Activated CD4-positive, alpha-beta memory T cell treated with anti-CD3 and anti-CD28 coated beads, Interleukin-2, amount 10 ng/mL, durations not matched to agents 7 days and 5 days (primary cell): ENCODE measurements at regions not wholly inside any gene's neighbourhood (a gene's known extent, or its start where the extent isn't known, plus 50 kb on each side); places are given as distances from the start of the nearest gene placed in this dataset.

Source experiments
- CTCF ChIA-PET: fragments of 350-600 bp; sonication (Branson Sonifier 250); formaldehyde crosslinking; loops from one replicate; lab custom pipeline; 2021; ENCODE audit warnings: antibody characterized with exemption, inconsistent platforms; lab: Charles Lee
- POLR2A ChIA-PET: fragments of 350-600 bp; sonication (Branson Sonifier 250); formaldehyde crosslinking; loops from one replicate; lab custom pipeline; 2021; ENCODE audit warnings: antibody characterized with exemption; lab: Charles Lee
- DNase-seq: peaks from one replicate; pipeline ENCODE4 v3.0.0-alpha.2; 2020
- H3K27ac Mint-ChIP-seq: one replicate; pipeline ENCODE4 v1.8.0; 2021; ENCODE audit warnings: mild to moderate bottlenecking, mixed read lengths
- H3K27me3 Mint-ChIP-seq: one replicate; pipeline ENCODE4 v1.8.0; 2021; ENCODE audit warnings: mixed read lengths
- H3K36me3 Mint-ChIP-seq: one replicate; pipeline ENCODE4 v1.8.0; 2021; ENCODE audit warnings: low read depth, mixed read lengths
- H3K4me1 Mint-ChIP-seq: one replicate; pipeline ENCODE4 v1.8.0; 2021; ENCODE audit warnings: mixed read lengths
- H3K4me3 Mint-ChIP-seq: one replicate; pipeline ENCODE4 v1.8.0; 2021; ENCODE audit warnings: mild to moderate bottlenecking, mixed read lengths
- H3K9me3 Mint-ChIP-seq: one replicate; pipeline ENCODE4 v1.8.0; 2021; ENCODE audit warnings: mixed read lengths

GRCh38 chr18:39699340-39699964, 2133.9 kb upstream of the CELF4 start:
- Mint-ChIP-seq H3K4me3 (no peak overlapping the region), H3K27ac (no peak overlapping the region), H3K9me3 (peaks cover 18% of the 10 kb centered on the region), H3K27me3 (no peaks in the 10 kb centered on the region), H3K4me1 (no peaks in the 10 kb centered on the region), H3K36me3 (no peaks in the 10 kb centered on the region)
- no peak for DNase-seq
- ChIA-PET CTCF (no interaction called here), POLR2A (no interaction called here)

GRCh38 chr18:39698436-39698835, 2132.8 kb upstream of the CELF4 start:
- Mint-ChIP-seq H3K27me3 (no peaks in the 10 kb centered on the region), H3K27ac (no peak overlapping the region), H3K4me1 (no peaks in the 10 kb centered on the region), H3K4me3 (no peak overlapping the region), H3K36me3 (no peaks in the 10 kb centered on the region), H3K9me3 (peaks cover 14% of the 10 kb centered on the region)
- ChIA-PET CTCF (no interaction called here), POLR2A (no interaction called here)
- no peak for DNase-seq

- DNase-seq: no peak
- Mint-ChIP-seq H3K27me3 (no peaks in the 10 kb centered on the region), H3K9me3 (peaks cover 16% of the 10 kb centered on the region), H3K27ac (no peak overlapping the region), H3K4me3 (no peak overlapping the region), H3K36me3 (no peaks in the 10 kb centered on the region), H3K4me1 (no peaks in the 10 kb centered on the region)
- POLR2A ChIA-PET: no interaction called here
- CTCF ChIA-PET: no interaction called here
Observed at GRCh38 chr18:39693359-39693758, 2127.8 kb upstream of the CELF4 start.

GRCh38 chr18:39692367-39693015, 2126.9 kb upstream of the CELF4 start:
- no peaks in the 10 kb centered on the region for H3K36me3 Mint-ChIP-seq
- H3K27me3 Mint-ChIP-seq: no peaks in the 10 kb centered on the region
- CTCF ChIA-PET: no interaction called here
- H3K9me3 Mint-ChIP-seq: peaks cover 16% of the 10 kb centered on the region
- no peaks in the 10 kb centered on the region for H3K4me1 Mint-ChIP-seq
- H3K4me3 Mint-ChIP-seq: no peak overlapping the region
- POLR2A ChIA-PET: no interaction called here
- no peak overlapping the region for H3K27ac Mint-ChIP-seq
- no peak for DNase-seq

GRCh38 chr18:39685303-39685902, 2119.8 kb upstream of the CELF4 start:
- H3K4me1 Mint-ChIP-seq: no peaks in the 10 kb centered on the region
- H3K4me3 Mint-ChIP-seq: no peak overlapping the region
- no peak for DNase-seq
- H3K27ac Mint-ChIP-seq: no peak overlapping the region
- peaks cover 7% of the 10 kb centered on the region for H3K9me3 Mint-ChIP-seq
- no peaks in the 10 kb centered on the region for H3K36me3 Mint-ChIP-seq
- H3K27me3 Mint-ChIP-seq: no peaks in the 10 kb centered on the region
- ChIA-PET CTCF (no interaction called here), POLR2A (no interaction called here)

- Mint-ChIP-seq H3K36me3 (no peaks in the 10 kb centered on the region), H3K4me3 (no peak overlapping the region), H3K4me1 (no peaks in the 10 kb centered on the region), H3K27me3 (no peaks in the 10 kb centered on the region), H3K27ac (no peak overlapping the region), H3K9me3 (peaks cover 9% of the 10 kb centered on the region)
- POLR2A ChIA-PET: no interaction called here
- no peak for DNase-seq
- CTCF ChIA-PET: no interaction called here
Observed at GRCh38 chr18:39681061-39681460, 2115.5 kb upstream of the CELF4 start.

GRCh38 chr18:39675906-39676305, 2110.3 kb upstream of the CELF4 start:
- H3K27me3 Mint-ChIP-seq: no peaks in the 10 kb centered on the region
- no peak overlapping the region for H3K27ac Mint-ChIP-seq
- ChIA-PET CTCF (no interaction called here), POLR2A (no interaction called here)
- peaks cover 2% of the 10 kb centered on the region for H3K9me3 Mint-ChIP-seq
- no peak overlapping the region for H3K4me3 Mint-ChIP-seq
- no peaks in the 10 kb centered on the region for H3K36me3 Mint-ChIP-seq
- no peaks in the 10 kb centered on the region for H3K4me1 Mint-ChIP-seq
- DNase-seq: no peak

GRCh38 chr18:39675368-39675767, 2109.8 kb upstream of the CELF4 start:
- Mint-ChIP-seq H3K4me1 (no peaks in the 10 kb centered on the region), H3K27me3 (no peaks in the 10 kb centered on the region), H3K9me3 (peaks cover 2% of the 10 kb centered on the region), H3K36me3 (no peaks in the 10 kb centered on the region), H3K4me3 (no peak overlapping the region), H3K27ac (no peak overlapping the region)
- DNase-seq: no peak
- CTCF ChIA-PET: no interaction called here
- POLR2A ChIA-PET: no interaction called here

GRCh38 chr18:39672171-39672570, 2106.6 kb upstream of the CELF4 start:
- H3K27me3 Mint-ChIP-seq: no peaks in the 10 kb centered on the region
- CTCF ChIA-PET: no interaction called here

GRCh38 chr18:39667905-39668304, 2102.3 kb upstream of the CELF4 start:
- no peak overlapping the region for H3K4me3 Mint-ChIP-seq
- ChIA-PET POLR2A (no interaction called here), CTCF (no interaction called here)
- DNase-seq: no peak
- no peak overlapping the region for H3K27ac Mint-ChIP-seq
- H3K36me3 Mint-ChIP-seq: no peaks in the 10 kb centered on the region
- H3K9me3 Mint-ChIP-seq: peaks cover 13% of the 10 kb centered on the region
- no peaks in the 10 kb centered on the region for H3K27me3 Mint-ChIP-seq
- H3K4me1 Mint-ChIP-seq: no peaks in the 10 kb centered on the region

More at GRCh38 chr18:39672171-39672570, 2106.6 kb upstream of the CELF4 start:
- POLR2A ChIA-PET: no interaction called here
- Mint-ChIP-seq H3K4me3 (no peak overlapping the region), H3K4me1 (no peaks in the 10 kb centered on the region), H3K27ac (no peak overlapping the region), H3K9me3 (peaks cover 4% of the 10 kb centered on the region), H3K36me3 (no peaks in the 10 kb centered on the region)
- no peak for DNase-seq

- no peak for DNase-seq
- H3K4me3 Mint-ChIP-seq: no peak overlapping the region
- POLR2A ChIA-PET: no interaction called here
- H3K4me1 Mint-ChIP-seq: no peaks in the 10 kb centered on the region
- CTCF ChIA-PET: no interaction called here
- no peak overlapping the region for H3K27ac Mint-ChIP-seq
- no peaks in the 10 kb centered on the region for H3K27me3 Mint-ChIP-seq
- peaks cover 16% of the 10 kb centered on the region for H3K9me3 Mint-ChIP-seq
- no peaks in the 10 kb centered on the region for H3K36me3 Mint-ChIP-seq
Observed at GRCh38 chr18:39666541-39666940, 2100.9 kb upstream of the CELF4 start.

GRCh38 chr18:39661856-39662366, 2096.3 kb upstream of the CELF4 start:
- DNase-seq: no peak
- ChIA-PET CTCF (no interaction called here), POLR2A (no interaction called here)
- no peaks in the 10 kb centered on the region for H3K27me3 Mint-ChIP-seq
- H3K4me3 Mint-ChIP-seq: no peak overlapping the region
- H3K27ac Mint-ChIP-seq: no peak overlapping the region
- no peaks in the 10 kb centered on the region for H3K4me1 Mint-ChIP-seq
- peaks cover 12% of the 10 kb centered on the region for H3K9me3 Mint-ChIP-seq
- H3K36me3 Mint-ChIP-seq: no peaks in the 10 kb centered on the region

GRCh38 chr18:39660141-39660540, 2094.5 kb upstream of the CELF4 start:
- Mint-ChIP-seq H3K4me3 (no peak overlapping the region), H3K4me1 (no peaks in the 10 kb centered on the region), H3K27ac (no peak overlapping the region), H3K36me3 (no peaks in the 10 kb centered on the region), H3K27me3 (no peaks in the 10 kb centered on the region), H3K9me3 (peaks cover 10% of the 10 kb centered on the region)
- CTCF ChIA-PET: no interaction called here
- no peak for DNase-seq
- POLR2A ChIA-PET: no interaction called here

- POLR2A ChIA-PET: no interaction called here
- H3K4me1 Mint-ChIP-seq: no peaks in the 10 kb centered on the region
- H3K36me3 Mint-ChIP-seq: no peaks in the 10 kb centered on the region
- no peaks in the 10 kb centered on the region for H3K27me3 Mint-ChIP-seq
- H3K9me3 Mint-ChIP-seq: no peaks in the 10 kb centered on the region
- CTCF ChIA-PET: no interaction called here
- no peak overlapping the region for H3K27ac Mint-ChIP-seq
- H3K4me3 Mint-ChIP-seq: no peak overlapping the region
- no peak for DNase-seq
Observed at GRCh38 chr18:39655341-39655740, 2089.7 kb upstream of the CELF4 start.
